ENCODE measurements at regions not wholly inside any gene's neighbourhood (a gene's known extent, or its start where the extent isn't known, plus 50 kb on each side); places are given as distances from the start of the nearest gene placed in this dataset.
"Not testable (repeated sequence)": the region's sequence is repeated elsewhere in the genome, so short reads cannot be mapped to it uniquely, and the experiment has no call there.

GRCh38 chr18:5830902-5831301, 64.4 kb downstream of the TMEM200C start:
- DNase-seq = not testable (repeated sequence)

GRCh38 chr18:5828913-5829312, 66.4 kb downstream of the TMEM200C start:
- no peak for DNase-seq

GRCh38 chr18:5825663-5826062, 69.7 kb downstream of the TMEM200C start:
- no peak for DNase-seq

GRCh38 chr18:5824370-5824984, 70.8 kb downstream of the TMEM200C start:
- DNase-seq = no peak

- DNase-seq = no peak
Observed at GRCh38 chr18:5817816-5818215, 77.5 kb downstream of the TMEM200C start.

- no peak for DNase-seq
Observed at GRCh38 chr18:5806860-5807259, 88.5 kb downstream of the TMEM200C start.

- no peak for DNase-seq
Observed at GRCh38 chr18:5787936-5788335, 107.4 kb downstream of the TMEM200C start.

- DNase-seq = no peak
Observed at GRCh38 chr18:5779922-5780321, 115.4 kb downstream of the TMEM200C start.

- no peak for DNase-seq
Observed at GRCh38 chr18:5772306-5773105, 122.8 kb downstream of the TMEM200C start.

GRCh38 chr18:5771343-5771742, 124.0 kb downstream of the TMEM200C start:
- DNase-seq = no peak

- DNase-seq = no peak
Observed at GRCh38 chr18:5770176-5770575, 125.1 kb downstream of the TMEM200C start.

- no peak for DNase-seq
Observed at GRCh38 chr18:5768454-5768853, 126.9 kb downstream of the TMEM200C start.

GRCh38 chr18:5759194-5759593, 136.1 kb downstream of the TMEM200C start:
- DNase-seq = no peak

GRCh38 chr18:5756823-5757222, 138.5 kb downstream of the TMEM200C start:
- no peak for DNase-seq

GRCh38 chr18:5747678-5748077, 147.6 kb downstream of the TMEM200C start:
- DNase-seq = no peak

- DNase-seq = no peak
Observed at GRCh38 chr18:5746844-5747243, 148.5 kb downstream of the TMEM200C start.

GRCh38 chr18:5744659-5745058, 150.7 kb downstream of the TMEM200C start:
- no peak for DNase-seq

- DNase-seq = no peak
Observed at GRCh38 chr18:5738526-5738925, 156.8 kb downstream of the TMEM200C start.

GRCh38 chr18:5732318-5732717, 163.0 kb downstream of the TMEM200C start:
- DNase-seq = no peak

GRCh38 chr18:5729983-5730699, 165.2 kb downstream of the TMEM200C start:
- DNase-seq = no peak

- DNase-seq = no peak
Observed at GRCh38 chr18:5728531-5728930, 166.8 kb downstream of the TMEM200C start.

- DNase-seq = no peak
Observed at GRCh38 chr18:5726011-5726410, 169.3 kb downstream of the TMEM200C start.

GRCh38 chr18:5721924-5722323, 173.4 kb downstream of the TMEM200C start:
- DNase-seq = no peak

GRCh38 chr18:5720132-5720531, 175.2 kb downstream of the TMEM200C start:
- DNase-seq = no peak
